ENCODE measurements at regions not wholly inside any gene's neighbourhood (a gene's known extent, or its start where the extent isn't known, plus 50 kb on each side); places are given as distances from the start of the nearest gene placed in this dataset.
"Not testable (repeated sequence)": the region's sequence is repeated elsewhere in the genome, so short reads cannot be mapped to it uniquely, and the experiment has no call there.

- DNase-seq (ENCODE audit: low spot score), result no peak
- H3K4me1 Mint-ChIP-seq (ENCODE audit: low read depth), result no peaks in the 10 kb centered on the region
- no peaks in the 10 kb centered on the region for H3K27me3 Mint-ChIP-seq (ENCODE audit: low read depth)
- H3K4me3 Mint-ChIP-seq, result no peak overlapping the region
- no peaks in the 10 kb centered on the region for H3K36me3 Mint-ChIP-seq (ENCODE audit: low read depth)
- H3K9me3 Mint-ChIP-seq, result no peaks in the 10 kb centered on the region
- H3K27ac Mint-ChIP-seq, result no peak overlapping the region
Measured at GRCh38 chr10:130932326-130933007, 379.1 kb downstream of the TCERG1L start.

GRCh38 chr10:130933008-130933390, 378.5 kb downstream of the TCERG1L start:
- Mint-ChIP-seq H3K36me3 (ENCODE audit: low read depth) (no peaks in the 10 kb centered on the region), H3K27ac (no peak overlapping the region), H3K4me1 (ENCODE audit: low read depth) (no peaks in the 10 kb centered on the region)

GRCh38 chr10:130934293-130935127, 377.0 kb downstream of the TCERG1L start:
- Mint-ChIP-seq H3K27me3 (ENCODE audit: low read depth) (no peaks in the 10 kb centered on the region), H3K4me3 (no peak overlapping the region), H3K27ac (no peak overlapping the region), H3K4me1 (ENCODE audit: low read depth) (no peaks in the 10 kb centered on the region), H3K9me3 (no peaks in the 10 kb centered on the region), H3K36me3 (ENCODE audit: low read depth) (no peaks in the 10 kb centered on the region)
- no peak for DNase-seq (ENCODE audit: low spot score)

More at GRCh38 chr10:130933008-130933390, 378.5 kb downstream of the TCERG1L start:
- no peak for DNase-seq (ENCODE audit: low spot score)
- Mint-ChIP-seq H3K4me3 (no peak overlapping the region), H3K27me3 (ENCODE audit: low read depth) (no peaks in the 10 kb centered on the region), H3K9me3 (no peaks in the 10 kb centered on the region)

GRCh38 chr10:130935128-130935439, 376.4 kb downstream of the TCERG1L start:
- H3K9me3 Mint-ChIP-seq, result no peaks in the 10 kb centered on the region
- H3K36me3 Mint-ChIP-seq (ENCODE audit: low read depth), result no peaks in the 10 kb centered on the region
- DNase-seq (ENCODE audit: low spot score), result no peak
- no peaks in the 10 kb centered on the region for H3K27me3 Mint-ChIP-seq (ENCODE audit: low read depth)
- H3K4me3 Mint-ChIP-seq, result no peak overlapping the region
- H3K27ac Mint-ChIP-seq, result no peak overlapping the region
- no peaks in the 10 kb centered on the region for H3K4me1 Mint-ChIP-seq (ENCODE audit: low read depth)

GRCh38 chr10:130935897-130936550, 375.5 kb downstream of the TCERG1L start:
- Mint-ChIP-seq H3K36me3 (ENCODE audit: low read depth) (no peaks in the 10 kb centered on the region), H3K4me1 (ENCODE audit: low read depth) (no peaks in the 10 kb centered on the region), H3K4me3 (no peak overlapping the region), H3K27ac (no peak overlapping the region), H3K9me3 (no peaks in the 10 kb centered on the region), H3K27me3 (ENCODE audit: low read depth) (no peaks in the 10 kb centered on the region)
- DNase-seq (ENCODE audit: low spot score), result no peak

GRCh38 chr10:130936851-130937250, 374.7 kb downstream of the TCERG1L start:
- H3K27me3 Mint-ChIP-seq (ENCODE audit: low read depth), result no peaks in the 10 kb centered on the region
- H3K9me3 Mint-ChIP-seq, result no peaks in the 10 kb centered on the region
- H3K27ac Mint-ChIP-seq, result no peak overlapping the region
- H3K4me3 Mint-ChIP-seq, result no peak overlapping the region
- no peaks in the 10 kb centered on the region for H3K4me1 Mint-ChIP-seq (ENCODE audit: low read depth)
- no peaks in the 10 kb centered on the region for H3K36me3 Mint-ChIP-seq (ENCODE audit: low read depth)
- DNase-seq (ENCODE audit: low spot score), result no peak

GRCh38 chr10:130938051-130938450, 373.5 kb downstream of the TCERG1L start:
- Mint-ChIP-seq H3K9me3 (no peaks in the 10 kb centered on the region), H3K4me3 (no peak overlapping the region), H3K36me3 (ENCODE audit: low read depth) (no peaks in the 10 kb centered on the region), H3K27me3 (ENCODE audit: low read depth) (no peaks in the 10 kb centered on the region), H3K4me1 (ENCODE audit: low read depth) (no peaks in the 10 kb centered on the region), H3K27ac (no peak overlapping the region)
- no peak for DNase-seq (ENCODE audit: low spot score)

GRCh38 chr10:130938891-130939290, 372.6 kb downstream of the TCERG1L start:
- DNase-seq (ENCODE audit: low spot score); H3K4me3 Mint-ChIP-seq; H3K4me1 Mint-ChIP-seq (ENCODE audit: low read depth); H3K27ac Mint-ChIP-seq; H3K27me3 Mint-ChIP-seq (ENCODE audit: low read depth); H3K36me3 Mint-ChIP-seq (ENCODE audit: low read depth); H3K9me3 Mint-ChIP-seq: not testable (repeated sequence)

GRCh38 chr10:130941886-130942285, 369.6 kb downstream of the TCERG1L start:
- DNase-seq (ENCODE audit: low spot score), result no peak
- H3K27me3 Mint-ChIP-seq (ENCODE audit: low read depth), result no peaks in the 10 kb centered on the region

GRCh38 chr10:130952086-130952485, 359.4 kb downstream of the TCERG1L start:
- DNase-seq (ENCODE audit: low spot score), result no peak
- Mint-ChIP-seq H3K9me3 (no peaks in the 10 kb centered on the region), H3K4me3 (no peak overlapping the region), H3K4me1 (ENCODE audit: low read depth) (no peaks in the 10 kb centered on the region), H3K27ac (no peak overlapping the region), H3K27me3 (ENCODE audit: low read depth) (no peaks in the 10 kb centered on the region), H3K36me3 (ENCODE audit: low read depth) (no peaks in the 10 kb centered on the region)

More at GRCh38 chr10:130941886-130942285, 369.6 kb downstream of the TCERG1L start:
- H3K36me3 Mint-ChIP-seq (ENCODE audit: low read depth), result no peaks in the 10 kb centered on the region
- no peaks in the 10 kb centered on the region for H3K9me3 Mint-ChIP-seq
- H3K4me3 Mint-ChIP-seq, result no peak overlapping the region
- no peak overlapping the region for H3K27ac Mint-ChIP-seq
- no peaks in the 10 kb centered on the region for H3K4me1 Mint-ChIP-seq (ENCODE audit: low read depth)

- Mint-ChIP-seq H3K9me3 (no peaks in the 10 kb centered on the region), H3K27ac (no peak overlapping the region), H3K4me3 (no peak overlapping the region), H3K27me3 (ENCODE audit: low read depth) (no peaks in the 10 kb centered on the region), H3K4me1 (ENCODE audit: low read depth) (no peaks in the 10 kb centered on the region), H3K36me3 (ENCODE audit: low read depth) (no peaks in the 10 kb centered on the region)
- no peak for DNase-seq (ENCODE audit: low spot score)
Measured at GRCh38 chr10:130954326-130954905, 357.1 kb downstream of the TCERG1L start.

- Mint-ChIP-seq H3K4me1 (ENCODE audit: low read depth) (no peaks in the 10 kb centered on the region), H3K9me3 (no peaks in the 10 kb centered on the region), H3K27ac (no peak overlapping the region), H3K36me3 (ENCODE audit: low read depth) (no peaks in the 10 kb centered on the region), H3K27me3 (ENCODE audit: low read depth) (no peaks in the 10 kb centered on the region), H3K4me3 (no peak overlapping the region)
- DNase-seq (ENCODE audit: low spot score), result no peak
Measured at GRCh38 chr10:130956251-130956650, 355.3 kb downstream of the TCERG1L start.

GRCh38 chr10:130957423-130957822, 354.1 kb downstream of the TCERG1L start:
- Mint-ChIP-seq H3K36me3 (ENCODE audit: low read depth) (no peaks in the 10 kb centered on the region), H3K4me1 (ENCODE audit: low read depth) (no peaks in the 10 kb centered on the region), H3K4me3 (no peak overlapping the region)

GRCh38 chr10:130958003-130958402, 353.5 kb downstream of the TCERG1L start:
- H3K4me3 Mint-ChIP-seq, result no peak overlapping the region
- no peak overlapping the region for H3K27ac Mint-ChIP-seq

More at GRCh38 chr10:130957423-130957822, 354.1 kb downstream of the TCERG1L start:
- DNase-seq (ENCODE audit: low spot score), result no peak
- Mint-ChIP-seq H3K27ac (no peak overlapping the region), H3K27me3 (ENCODE audit: low read depth) (no peaks in the 10 kb centered on the region), H3K9me3 (no peaks in the 10 kb centered on the region)

More at GRCh38 chr10:130958003-130958402, 353.5 kb downstream of the TCERG1L start:
- no peak for DNase-seq (ENCODE audit: low spot score)
- no peaks in the 10 kb centered on the region for H3K36me3 Mint-ChIP-seq (ENCODE audit: low read depth)
- H3K4me1 Mint-ChIP-seq (ENCODE audit: low read depth), result no peaks in the 10 kb centered on the region
- no peaks in the 10 kb centered on the region for H3K9me3 Mint-ChIP-seq
- no peaks in the 10 kb centered on the region for H3K27me3 Mint-ChIP-seq (ENCODE audit: low read depth)
